B cell (primary cell): ENCODE measurements at regions not wholly inside any gene's neighbourhood (a gene's known extent, or its start where the extent isn't known, plus 50 kb on each side); places are given as distances from the start of the nearest gene placed in this dataset.

Source experiments
- ATAC-seq: fragments of 200-7000 bp; cut with Tn5 transposase; one replicate; pipeline ENCODE4 v1.10.0; 2021; ENCODE audit warnings: low read depth, mild to moderate bottlenecking, moderate number of reproducible peaks, moderate library complexity
- CTCF ChIA-PET: fragments of 350-600 bp; sonication (Branson Sonifier 250); formaldehyde crosslinking; loops from one replicate; lab custom pipeline; 2021; ENCODE audit warnings: antibody characterized with exemption, inconsistent platforms; lab: Charles Lee
- POLR2A ChIA-PET: fragments of 350-600 bp; sonication (Branson Sonifier 250); formaldehyde crosslinking; loops from one replicate; lab custom pipeline; 2021; ENCODE audit warnings: antibody characterized with exemption; lab: Charles Lee
- DNase-seq: peaks from one replicate; pipeline ENCODE4 v3.0.0; 2013
- H2AFZ ChIP-seq: 2 replicates; pipeline ENCODE4 v1.6.1; 2012; ENCODE audit warnings: mild to moderate bottlenecking, low read depth, low read length; ENCODE audit not compliant: insufficient read depth, poor library complexity, severe bottlenecking
- H3K27ac ChIP-seq, 2 donors: 1 replicate in 1 of 2; 2 replicates in 1 of 2; pipeline ENCODE4 v1.5.1; 2012 to 2013; ENCODE audit warnings: low read length in 2 of 2, mild to moderate bottlenecking in 2 of 2, moderate library complexity in 1 of 2
- H3K27me3 ChIP-seq, 4 experiments: fragments of 200-600 bp in 1 of 4; sonication (generic) in 1 of 4; replicated peaks in 1 of 4; 1 replicate in 2 of 4; 2 replicates in 2 of 4; pipeline versions ENCODE4 v1.6.1 to v1.7.0; 2013 to 2016; ENCODE audit warnings: low read length in 3 of 4, mild to moderate bottlenecking in 2 of 4, mixed read lengths in 1 of 4, moderate library complexity in 1 of 4; ENCODE audit not compliant: insufficient read depth in 4 of 4, control insufficient read depth in 3 of 4; ENCODE audit errors: control extremely low read depth in 1 of 4
- H3K36me3 ChIP-seq, 2 experiments: replicated peaks in 1 of 2; 1 replicate in 1 of 2; 2 replicates in 1 of 2; pipeline versions ENCODE4 v1.6.1 to v1.7.1; 2013; ENCODE audit warnings: low read length in 1 of 2; ENCODE audit not compliant: insufficient read depth in 2 of 2, control insufficient read depth in 1 of 2; ENCODE audit errors: control extremely low read depth in 1 of 2, extremely low read depth in 1 of 2
- H3K4me1 ChIP-seq, 2 donors: fragments of 200-600 bp in 1 of 2; sonication (generic) in 1 of 2; 1 replicate in 1 of 2; 2 replicates in 1 of 2; pipeline versions ENCODE4 v1.5.1 to v1.6.1; 2013 to 2017; ENCODE audit warnings: low read length in 2 of 2; ENCODE audit not compliant: control insufficient read depth in 2 of 2, insufficient read depth in 2 of 2
- H3K4me2 ChIP-seq: replicated peaks from 2 replicates; pipeline ENCODE3; 2012; ENCODE audit warnings: mild to moderate bottlenecking, low read depth, low read length; ENCODE audit not compliant: poor library complexity, severe bottlenecking
- H3K4me3 ChIP-seq, 5 experiments: fragments of 200-600 bp in 1 of 5; sonication (generic) in 1 of 5; 1 replicate in 3 of 5; 2 replicates in 2 of 5; pipeline versions ENCODE4 v1.5.1 to v1.7.0; 2011 to 2016; ENCODE audit warnings: low read length in 4 of 5, mild to moderate bottlenecking in 4 of 5, low read depth in 2 of 5, control low read depth in 1 of 5, moderate library complexity in 1 of 5; ENCODE audit not compliant: insufficient read depth in 1 of 5; ENCODE audit errors: control extremely low read depth in 1 of 5, extremely low read depth in 1 of 5
- H3K79me2 ChIP-seq: fragments of 200-600 bp; sonication (generic); one replicate; pipeline ENCODE4 v1.6.0; 2016; ENCODE audit warnings: low read length; ENCODE audit not compliant: control insufficient read depth, insufficient read depth
- H3K9ac ChIP-seq: fragments of 200-600 bp; sonication (generic); 2 replicates; pipeline ENCODE4 v1.6.1; 2017; ENCODE audit warnings: mild to moderate bottlenecking, low read length, moderate library complexity
- H3K9me3 ChIP-seq, 3 donors: one replicate each; pipeline versions ENCODE4 v1.6.1 to v1.7.1; 2013; ENCODE audit warnings: low read length in 2 of 3; ENCODE audit not compliant: control insufficient read depth in 2 of 3, insufficient read depth in 1 of 3; ENCODE audit errors: control extremely low read depth in 1 of 3
- H4K20me1 ChIP-seq: 2 replicates; pipeline ENCODE4 v1.6.0; 2012; ENCODE audit warnings: mild to moderate bottlenecking, low read length; ENCODE audit not compliant: insufficient read depth, control insufficient read depth, poor library complexity, severe bottlenecking
- H3K27ac Mint-ChIP-seq: one replicate; pipeline ENCODE4 v1.8.0; 2021; ENCODE audit warnings: mixed read lengths
- H3K27me3 Mint-ChIP-seq: one replicate; pipeline ENCODE4 v1.8.0; 2021; ENCODE audit warnings: mixed read lengths
- H3K4me1 Mint-ChIP-seq: one replicate; pipeline ENCODE4 v1.8.0; 2021; ENCODE audit warnings: mixed read lengths
- H3K4me3 Mint-ChIP-seq: one replicate; pipeline ENCODE4 v1.8.0; 2021; ENCODE audit warnings: mixed read lengths
- H3K9me3 Mint-ChIP-seq: one replicate; pipeline ENCODE4 v1.8.0; 2022; ENCODE audit warnings: mixed read lengths; ENCODE audit not compliant: insufficient read depth
- EZH2 ChIP-seq: IDR thresholded peaks from 2 replicates; pipeline ENCODE4 v1.6.1; 2012; ENCODE audit warnings: borderline replicate concordance, low read depth, mild to moderate bottlenecking, moderate library complexity, low read length; ENCODE audit not compliant: insufficient read depth, poor library complexity, severe bottlenecking
- WGBS: methylation state at CpG from one replicate; pipeline ENCODE4 v1.1.5; 2013; ENCODE audit warnings: missing lambda C conversion rate; ENCODE audit not compliant: insufficient coverage; 5-methylcytosine and 5-hydroxymethylcytosine counted together
- intact Hi-C: fragments of 100-400 bp; cut with micrococcal nuclease; formaldehyde crosslinking; loops from one replicate; pipeline ENCODE4 v1.10.0; 2022
- TF ChIP-seq, protein P1 (sequence below): fragments of 200-600 bp; IDR thresholded peaks from one replicate; pipeline ENCODE4 v1.8.0; 2022; ENCODE audit warnings: antibody characterized with exemption, mild to moderate bottlenecking

DNA sequence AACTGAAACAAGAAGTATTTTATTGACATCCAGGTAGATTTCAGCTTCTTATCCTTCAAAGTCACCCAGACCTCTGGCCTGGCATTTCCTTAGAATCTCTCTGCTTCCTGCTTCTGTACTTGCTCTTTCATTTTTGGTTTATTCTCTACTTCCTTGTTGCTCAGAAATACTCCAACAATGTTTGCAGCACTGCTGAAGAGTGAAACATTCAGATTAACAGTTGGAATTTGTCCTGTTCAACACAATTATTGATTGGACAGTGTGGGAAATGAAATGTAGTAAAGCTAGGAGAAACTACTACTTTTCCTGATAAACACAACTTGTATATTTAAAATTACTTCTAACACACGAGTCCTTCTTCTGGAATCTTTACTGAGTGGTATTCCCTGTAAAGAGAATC is 81.0 kb upstream of the MEIS2 start:
- DNase-seq (no peak), ATAC-seq (no peak)
- Histone ChIP-seq H3K36me3 (no peaks in the 10 kb centered on the region), H4K20me1 (no peaks in the 10 kb centered on the region), H3K79me2 (no peaks in the 10 kb centered on the region), H3K27me3 (no peaks in the 10 kb centered on the region), H3K4me3 (no peak overlapping the region), H3K4me1 (no peaks in the 10 kb centered on the region), H3K4me2 (no peak overlapping the region), H3K27ac (no peak overlapping the region), H3K9ac (no peak overlapping the region), H3K9me3 (peaks cover 2 to 3% (median 3%) of the 10 kb centered on the region in 3 donors), H2AFZ (no peak overlapping the region)
- no peaks in the 10 kb centered on the region for H3K27me3 Mint-ChIP-seq
- intact Hi-C loops, result no loop called here
- CTCF ChIA-PET, result no interaction called here
- TF ChIP-seq, protein P1, sequence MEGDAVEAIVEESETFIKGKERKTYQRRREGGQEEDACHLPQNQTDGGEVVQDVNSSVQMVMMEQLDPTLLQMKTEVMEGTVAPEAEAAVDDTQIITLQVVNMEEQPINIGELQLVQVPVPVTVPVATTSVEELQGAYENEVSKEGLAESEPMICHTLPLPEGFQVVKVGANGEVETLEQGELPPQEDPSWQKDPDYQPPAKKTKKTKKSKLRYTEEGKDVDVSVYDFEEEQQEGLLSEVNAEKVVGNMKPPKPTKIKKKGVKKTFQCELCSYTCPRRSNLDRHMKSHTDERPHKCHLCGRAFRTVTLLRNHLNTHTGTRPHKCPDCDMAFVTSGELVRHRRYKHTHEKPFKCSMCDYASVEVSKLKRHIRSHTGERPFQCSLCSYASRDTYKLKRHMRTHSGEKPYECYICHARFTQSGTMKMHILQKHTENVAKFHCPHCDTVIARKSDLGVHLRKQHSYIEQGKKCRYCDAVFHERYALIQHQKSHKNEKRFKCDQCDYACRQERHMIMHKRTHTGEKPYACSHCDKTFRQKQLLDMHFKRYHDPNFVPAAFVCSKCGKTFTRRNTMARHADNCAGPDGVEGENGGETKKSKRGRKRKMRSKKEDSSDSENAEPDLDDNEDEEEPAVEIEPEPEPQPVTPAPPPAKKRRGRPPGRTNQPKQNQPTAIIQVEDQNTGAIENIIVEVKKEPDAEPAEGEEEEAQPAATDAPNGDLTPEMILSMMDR, result no peak
- no peak for TF ChIP-seq EZH2
- no peak overlapping the region for H3K4me3 Mint-ChIP-seq
- WGBS, result no CpG with 5 or more reads among the region's 1 CpG
- POLR2A ChIA-PET, result no interaction called here
- H3K4me1 Mint-ChIP-seq, result no peaks in the 10 kb centered on the region
- no peak overlapping the region for H3K27ac Mint-ChIP-seq
- H3K9me3 Mint-ChIP-seq, result peaks cover 6% of the 10 kb centered on the region

DNA sequence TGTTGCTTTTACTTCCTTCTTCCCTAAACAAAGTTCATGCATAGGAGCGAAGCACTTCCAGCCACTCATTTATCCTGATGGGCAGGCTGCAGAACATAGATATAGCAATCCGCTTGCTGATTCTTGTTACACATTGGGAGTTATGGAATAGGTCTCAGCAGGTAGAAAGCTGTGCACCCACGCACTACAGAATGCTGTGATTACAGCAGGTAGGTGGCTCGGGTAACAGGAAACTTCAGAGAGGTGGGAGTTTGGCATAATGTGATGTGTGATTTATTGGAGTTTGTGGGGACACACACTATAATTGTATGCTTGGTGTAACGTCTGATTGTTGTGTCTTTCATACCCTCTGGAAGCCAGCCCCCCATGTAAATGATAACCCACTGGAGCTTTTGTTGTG is 99.2 kb upstream of the MEIS2 start:
- Mint-ChIP-seq H3K9me3 (no peaks in the 10 kb centered on the region), H3K27ac (no peak overlapping the region), H3K4me1 (no peaks in the 10 kb centered on the region), H3K27me3 (no peaks in the 10 kb centered on the region), H3K4me3 (no peak overlapping the region)
- intact Hi-C loops, result no loop called here
- no peaks in the 10 kb centered on the region for H3K9me3 ChIP-seq
- TF ChIP-seq EZH2, result no peak
- TF ChIP-seq, protein P1, result no peak
- H3K36me3 ChIP-seq, result no peaks in the 10 kb centered on the region
- no peak overlapping the region for H3K27ac ChIP-seq
- no peaks in the 10 kb centered on the region for H3K27me3 ChIP-seq
- H3K4me2 ChIP-seq, result no peak overlapping the region
- WGBS, result 77% methylated on average over 5 of the region's 5 CpGs
- H3K9ac ChIP-seq, result no peak overlapping the region
- ATAC-seq (no peak), DNase-seq (no peak)
- POLR2A ChIA-PET, result no interaction called here
- H2AFZ ChIP-seq, result no peak overlapping the region
- no peaks in the 10 kb centered on the region for H3K4me1 ChIP-seq
- no peak overlapping the region for H3K4me3 ChIP-seq
- CTCF ChIA-PET, result no interaction called here
- no peaks in the 10 kb centered on the region for H3K79me2 ChIP-seq
- H4K20me1 ChIP-seq, result no peaks in the 10 kb centered on the region
